ENCODE measurements at regions not wholly inside any gene's neighbourhood (a gene's known extent, or its start where the extent isn't known, plus 50 kb on each side); places are given as distances from the start of the nearest gene placed in this dataset.

DNA sequence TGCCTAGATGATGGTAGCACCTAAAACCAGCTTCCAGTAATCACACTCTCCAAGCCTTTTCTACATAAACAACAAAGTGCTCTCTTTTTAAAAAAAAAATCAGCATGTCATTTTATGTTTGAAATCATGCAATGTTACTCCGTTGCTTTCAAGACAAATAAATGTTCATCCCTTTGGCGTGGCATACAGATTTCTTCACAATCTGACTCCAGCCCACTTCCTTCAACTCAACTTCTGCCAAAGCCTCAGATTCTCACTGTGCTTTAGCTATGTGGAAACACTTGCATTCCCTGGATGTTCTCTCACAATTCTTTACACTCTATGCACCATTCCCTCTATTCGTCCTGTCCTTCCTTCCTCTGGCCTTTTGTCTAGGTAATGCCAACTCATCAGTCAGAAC lies 206.3 kb upstream of the BLID start:
- DNase-seq (ENCODE audit: low read depth in 2 of 2), result peak; percentile 10 to 84
- peak overlapping the region in 1 of 2 donors; percentile 17 for H3K4me3 ChIP-seq (replicated peaks in 1 of 2; ENCODE audit: low read depth in 2 of 2, low read length in 2 of 2)
- TF ChIP-seq, protein P1, sequence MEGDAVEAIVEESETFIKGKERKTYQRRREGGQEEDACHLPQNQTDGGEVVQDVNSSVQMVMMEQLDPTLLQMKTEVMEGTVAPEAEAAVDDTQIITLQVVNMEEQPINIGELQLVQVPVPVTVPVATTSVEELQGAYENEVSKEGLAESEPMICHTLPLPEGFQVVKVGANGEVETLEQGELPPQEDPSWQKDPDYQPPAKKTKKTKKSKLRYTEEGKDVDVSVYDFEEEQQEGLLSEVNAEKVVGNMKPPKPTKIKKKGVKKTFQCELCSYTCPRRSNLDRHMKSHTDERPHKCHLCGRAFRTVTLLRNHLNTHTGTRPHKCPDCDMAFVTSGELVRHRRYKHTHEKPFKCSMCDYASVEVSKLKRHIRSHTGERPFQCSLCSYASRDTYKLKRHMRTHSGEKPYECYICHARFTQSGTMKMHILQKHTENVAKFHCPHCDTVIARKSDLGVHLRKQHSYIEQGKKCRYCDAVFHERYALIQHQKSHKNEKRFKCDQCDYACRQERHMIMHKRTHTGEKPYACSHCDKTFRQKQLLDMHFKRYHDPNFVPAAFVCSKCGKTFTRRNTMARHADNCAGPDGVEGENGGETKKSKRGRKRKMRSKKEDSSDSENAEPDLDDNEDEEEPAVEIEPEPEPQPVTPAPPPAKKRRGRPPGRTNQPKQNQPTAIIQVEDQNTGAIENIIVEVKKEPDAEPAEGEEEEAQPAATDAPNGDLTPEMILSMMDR (IDR thresholded peaks at IDR 0.05; ENCODE audit: low read depth, low read length), result no peak

DNA sequence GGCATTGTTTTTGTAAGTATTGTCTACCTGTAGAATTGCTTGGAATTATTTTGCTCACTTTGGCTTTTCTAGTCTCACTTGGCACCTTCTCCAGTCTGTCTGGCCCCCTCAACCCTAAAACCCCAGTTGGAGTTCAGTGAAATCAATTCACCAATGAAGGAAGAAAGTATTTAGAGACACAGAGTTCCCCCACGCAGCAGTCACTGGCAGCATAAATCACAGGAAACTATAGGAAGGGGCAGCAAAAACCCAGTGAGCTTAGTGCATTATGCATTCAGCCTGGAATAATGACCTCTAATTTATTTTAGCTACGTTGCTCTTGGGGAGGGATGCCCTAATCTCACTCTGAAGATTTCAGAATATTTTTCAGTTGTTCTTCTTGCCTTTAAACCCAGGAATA lies 204.7 kb upstream of the BLID start:
- TF ChIP-seq, protein P1 (IDR thresholded peaks at IDR 0.05; ENCODE audit: low read depth, low read length), result no peak
- H3K4me3 ChIP-seq (replicated peaks in 1 of 2; ENCODE audit: low read depth in 2 of 2, low read length in 2 of 2), result no peak overlapping the region
- no peak for DNase-seq (ENCODE audit: low read depth in 2 of 2)

DNA sequence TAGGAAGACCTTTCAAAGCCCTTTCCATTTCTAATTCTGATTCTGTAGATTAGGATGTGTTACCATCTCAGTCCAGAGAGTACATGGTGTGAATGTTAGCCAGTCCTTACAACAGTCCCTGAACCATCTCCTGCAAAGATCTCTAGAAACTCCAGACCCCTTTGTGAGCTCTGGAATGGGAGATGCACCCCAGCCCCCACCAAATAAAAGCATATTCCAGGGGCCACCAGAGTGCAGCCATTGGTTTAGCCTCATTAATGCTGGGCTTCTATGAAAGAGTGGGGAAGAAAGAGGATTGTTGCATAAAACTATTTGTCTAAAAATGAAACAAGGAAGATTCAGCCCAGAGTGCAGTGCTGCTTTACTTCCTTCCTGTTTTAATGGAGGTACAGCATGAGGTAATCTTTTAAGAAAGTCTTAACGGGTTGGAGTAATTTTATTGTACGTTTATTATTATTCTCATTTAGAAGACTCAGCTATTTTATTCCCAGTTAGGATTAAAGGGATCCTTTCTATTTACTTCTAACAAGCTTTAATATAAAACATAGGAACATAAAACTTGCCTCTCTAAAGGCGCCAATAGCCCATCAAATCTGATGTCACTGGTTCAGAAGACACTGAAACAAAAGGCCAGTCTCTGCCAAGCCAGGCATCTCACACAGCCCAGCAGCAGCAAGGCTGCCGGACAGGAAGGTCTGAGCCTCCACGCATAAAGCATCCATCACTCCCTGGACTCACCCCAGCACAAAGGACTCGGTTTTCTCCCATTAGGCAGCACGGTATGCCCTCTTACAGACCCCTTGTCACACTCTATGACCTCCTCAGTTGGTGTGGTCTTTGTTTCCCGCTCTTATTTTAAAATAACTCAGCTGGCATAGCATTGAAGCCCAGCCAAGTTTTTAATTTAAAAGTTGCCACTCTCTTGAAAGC lies 203.9 kb upstream of the BLID start:
- no peak overlapping the region for H3K4me3 ChIP-seq (replicated peaks in 1 of 2; ENCODE audit: low read depth in 2 of 2, low read length in 2 of 2)

DNA sequence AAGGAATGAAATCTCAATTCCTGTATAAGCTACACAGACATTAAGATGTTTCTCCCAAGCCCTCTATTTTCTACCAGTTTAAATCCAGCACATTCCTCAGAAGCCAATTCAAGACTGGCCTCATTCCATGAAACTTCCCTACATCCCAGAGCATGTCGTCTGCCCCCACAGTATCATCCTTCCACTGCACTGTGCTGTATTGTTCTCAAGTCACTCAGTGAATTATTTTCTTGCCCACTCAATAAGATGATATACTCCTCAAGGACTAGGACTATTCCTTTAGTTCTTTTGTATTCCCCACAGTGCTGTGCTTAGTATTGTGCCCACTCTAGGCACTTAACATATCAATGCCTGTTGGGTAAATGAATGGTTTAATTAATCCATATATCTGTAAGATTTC lies 203.1 kb upstream of the BLID start:
- TF ChIP-seq, protein P1 (IDR thresholded peaks at IDR 0.05; ENCODE audit: low read depth, low read length), result no peak
- DNase-seq (ENCODE audit: low read depth in 2 of 2), result peak in 1 of 2 donors; percentile 35
- H3K4me3 ChIP-seq (replicated peaks in 1 of 2; ENCODE audit: low read depth in 2 of 2, low read length in 2 of 2), result no peak overlapping the region

More for the DNA sequence above, 203.9 kb upstream of the BLID start:
- TF ChIP-seq, protein P1 (IDR thresholded peaks at IDR 0.05; ENCODE audit: low read depth, low read length), result no peak
- no peak for DNase-seq (ENCODE audit: low read depth in 2 of 2)

DNA sequence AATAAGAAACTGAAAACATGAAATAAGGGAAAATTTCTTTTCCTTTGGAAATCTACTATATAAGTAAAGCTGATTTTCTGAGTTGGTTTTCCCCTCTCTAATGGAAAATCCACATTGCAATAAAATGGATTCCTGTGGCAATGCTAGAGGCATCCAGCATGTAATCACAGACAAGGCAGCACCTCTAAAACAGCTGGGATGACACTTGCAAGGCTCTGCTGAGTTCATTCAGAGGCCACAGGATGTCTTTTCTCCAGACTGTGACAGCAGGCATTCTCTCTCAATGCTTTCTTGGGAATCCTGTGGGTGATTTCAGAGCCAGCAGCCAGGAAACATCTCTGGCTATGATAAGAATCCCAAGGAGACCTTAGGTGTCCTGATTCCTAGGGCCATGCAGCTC lies 201.3 kb upstream of the BLID start:
- no peak overlapping the region for H3K4me3 ChIP-seq (replicated peaks in 1 of 2; ENCODE audit: low read depth in 2 of 2, low read length in 2 of 2)
- peak in 1 of 2 donors; percentile 68 for DNase-seq (ENCODE audit: low read depth in 2 of 2)
- TF ChIP-seq, protein P1 (IDR thresholded peaks at IDR 0.05; ENCODE audit: low read depth, low read length), result no peak

DNA sequence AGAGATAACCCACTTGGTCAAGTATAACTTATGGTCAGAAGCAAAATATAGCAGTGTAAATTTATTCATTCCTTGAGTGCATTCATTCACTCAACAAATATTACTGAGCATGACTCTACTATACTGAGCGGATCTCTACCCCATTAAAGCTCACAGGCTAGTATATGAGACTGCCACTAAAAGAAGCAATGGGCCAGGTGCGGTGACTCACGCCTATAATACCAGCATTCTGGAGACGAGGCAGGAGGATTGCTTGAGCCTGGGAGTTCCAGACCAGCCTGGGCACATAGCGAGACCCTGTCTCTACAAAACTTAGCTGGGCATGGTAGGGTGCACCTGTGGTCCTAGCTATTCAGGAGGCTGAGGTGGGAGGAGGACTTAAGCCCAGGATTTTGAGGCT lies 197.6 kb upstream of the BLID start:
- no peak overlapping the region for H3K4me3 ChIP-seq (replicated peaks in 1 of 2; ENCODE audit: low read depth in 2 of 2, low read length in 2 of 2)
- no peak for DNase-seq (ENCODE audit: low read depth in 2 of 2)
- TF ChIP-seq, protein P1 (IDR thresholded peaks at IDR 0.05; ENCODE audit: low read depth, low read length), result no peak

Measured in cardiac fibroblast (primary cell).